Small intestine (tissue), 7 donors: ENCODE measurements at regions not wholly inside any gene's neighbourhood (a gene's known extent, or its start where the extent isn't known, plus 50 kb on each side); places are given as distances from the start of the nearest gene placed in this dataset.

ENCODE experiments used
- DNase-seq, 2 donors: peaks; one replicate each; pipeline versions ENCODE4 v3.0.0 to v3.0.0-alpha.2; 2013
- FAIRE-seq: peaks from 2 replicates; lab custom pipeline; 2012; peaks lifted over from hg19 to GRCh38; lab: Jason Lieb, UNC
- H3K27ac ChIP-seq, 3 donors: one replicate each; pipeline ENCODE4 v1.5.1; 2013; ENCODE audit warnings: low read length in 2 of 3, mild to moderate bottlenecking in 2 of 3, control low read depth in 1 of 3, inconsistent platforms in 1 of 3, low read depth in 1 of 3, moderate library complexity in 1 of 3
- H3K27me3 ChIP-seq, 3 donors: one replicate each; pipeline ENCODE4 v1.6.1; 2013; ENCODE audit warnings: low read length in 3 of 3, inconsistent platforms in 1 of 3; ENCODE audit not compliant: control insufficient read depth in 3 of 3, insufficient read depth in 3 of 3
- H3K36me3 ChIP-seq, 3 donors: one replicate each; pipeline ENCODE4 v1.6.1; 2013; ENCODE audit warnings: low read length in 3 of 3, inconsistent platforms in 1 of 3, low read depth in 1 of 3, mild to moderate bottlenecking in 1 of 3, moderate library complexity in 1 of 3; ENCODE audit not compliant: control insufficient read depth in 3 of 3, insufficient read depth in 2 of 3
- H3K4me1 ChIP-seq, 3 donors: one replicate each; pipeline ENCODE4 v1.6.1; 2013; ENCODE audit warnings: low read length in 2 of 3, inconsistent platforms in 1 of 3, low read depth in 1 of 3, mild to moderate bottlenecking in 1 of 3, moderate library complexity in 1 of 3; ENCODE audit not compliant: control insufficient read depth in 3 of 3, insufficient read depth in 2 of 3
- H3K4me3 ChIP-seq, 3 donors: one replicate each; pipeline ENCODE4 v1.5.1; 2013; ENCODE audit warnings: low read length in 3 of 3, control low read depth in 1 of 3, inconsistent platforms in 1 of 3, low read depth in 1 of 3, mild to moderate bottlenecking in 1 of 3, moderate library complexity in 1 of 3
- H3K9me3 ChIP-seq, 2 donors: one replicate each; pipeline ENCODE4 v1.6.1; 2013; ENCODE audit warnings: low read depth in 1 of 2, low read length in 1 of 2; ENCODE audit not compliant: control insufficient read depth in 2 of 2, insufficient read depth in 1 of 2
- WGBS, 3 donors: extraction: QIAGEN DNeasy Blood & Tissue Kit; methylation state at CpG; one replicate each; pipeline ENCODE4 v1.1.7; 2013; 5-methylcytosine and 5-hydroxymethylcytosine counted together
- donor health status: healthy with polysubstance abuse.
- donor health status: control.
- donor health status: control.
- donor health status: Bipolar disorder and iron deficiency.
- donor health status: healthy.

- peaks cover 0 to 15% of the 10 kb centered on the region in 2 donors for H3K9me3 ChIP-seq
- DNase-seq, result no peak
- WGBS, 3 donors, result 80 to 92% (median 89%) methylated on average over 3 of the region's 3 CpGs
- FAIRE-seq, result no peak
- H3K4me1 ChIP-seq, result peaks cover 0 to 3% (median 0%) of the 10 kb centered on the region in 3 donors
- no peaks in the 10 kb centered on the region for H3K36me3 ChIP-seq
- no peak overlapping the region for H3K4me3 ChIP-seq
- H3K27me3 ChIP-seq, result no peaks in the 10 kb centered on the region
- no peak overlapping the region for H3K27ac ChIP-seq
These were observed 172.6 kb downstream of the VEGFA start for GRCh38 chr6:43942616-43943015.

DNA sequence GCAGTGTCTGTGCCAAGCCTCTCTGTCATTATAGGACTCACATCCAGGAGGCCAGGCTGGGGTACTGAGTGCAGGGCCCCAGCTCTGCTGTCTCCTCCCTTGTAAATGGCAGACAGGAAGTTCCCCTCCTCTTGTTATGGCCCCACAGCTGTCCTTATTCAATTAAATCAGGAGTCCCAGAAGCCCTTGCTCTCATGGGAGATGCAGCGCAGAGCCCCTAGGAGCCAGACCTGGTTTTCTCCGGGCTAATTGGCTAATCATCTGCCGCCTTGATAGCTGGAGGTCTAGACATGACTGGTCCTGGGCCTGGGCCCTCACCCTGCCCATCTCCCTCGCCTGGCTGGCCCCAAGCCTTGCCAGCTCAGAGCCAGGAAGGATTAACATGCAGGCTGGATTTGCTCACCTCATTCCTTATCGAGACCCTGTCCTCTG lies 172.0 kb downstream of the VEGFA start:
- H3K4me3 ChIP-seq, result no peak overlapping the region
- peaks cover 0 to 15% of the 10 kb centered on the region in 2 donors for H3K9me3 ChIP-seq
- no peaks in the 10 kb centered on the region for H3K36me3 ChIP-seq
- H3K27me3 ChIP-seq, result no peaks in the 10 kb centered on the region
- FAIRE-seq, result no peak
- no peak for DNase-seq
- 83 to 87% (median 87%) methylated on average over 5 of the region's 5 CpGs for WGBS, 3 donors
- H3K27ac ChIP-seq, result no peak overlapping the region
- H3K4me1 ChIP-seq, result peaks cover 0 to 5% (median 0%) of the 10 kb centered on the region in 3 donors

DNA sequence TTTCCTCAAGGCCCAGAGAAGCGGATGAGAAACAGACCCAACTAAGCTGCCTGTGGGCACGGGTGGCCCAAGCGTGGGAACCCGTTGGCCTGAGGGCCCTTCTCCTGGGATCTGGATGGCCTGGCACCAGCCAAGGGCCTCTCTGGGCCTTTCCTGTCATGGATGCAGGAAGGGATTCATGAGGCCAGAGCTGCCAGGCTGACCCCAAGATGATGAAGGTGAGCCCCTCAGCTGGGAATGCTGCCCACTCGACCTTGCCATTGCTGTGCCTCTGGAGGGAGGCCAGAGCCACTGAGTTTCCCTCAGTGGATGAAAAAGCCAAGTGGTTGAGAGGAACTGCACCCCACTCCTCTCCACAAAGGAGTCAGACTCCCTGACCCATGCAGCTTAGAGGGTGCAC lies 171.2 kb downstream of the VEGFA start:
- H3K9me3 ChIP-seq, result peaks cover 0 to 11% of the 10 kb centered on the region in 2 donors
- no peak for DNase-seq
- 90 to 97% (median 91%) methylated on average over 5 of the region's 5 CpGs for WGBS, 3 donors
- peaks cover 0 to 5% (median 0%) of the 10 kb centered on the region in 3 donors for H3K4me1 ChIP-seq
- H3K4me3 ChIP-seq, result no peak overlapping the region
- no peak for FAIRE-seq
- H3K27ac ChIP-seq, result no peak overlapping the region
- no peaks in the 10 kb centered on the region for H3K27me3 ChIP-seq
- no peaks in the 10 kb centered on the region for H3K36me3 ChIP-seq

DNA sequence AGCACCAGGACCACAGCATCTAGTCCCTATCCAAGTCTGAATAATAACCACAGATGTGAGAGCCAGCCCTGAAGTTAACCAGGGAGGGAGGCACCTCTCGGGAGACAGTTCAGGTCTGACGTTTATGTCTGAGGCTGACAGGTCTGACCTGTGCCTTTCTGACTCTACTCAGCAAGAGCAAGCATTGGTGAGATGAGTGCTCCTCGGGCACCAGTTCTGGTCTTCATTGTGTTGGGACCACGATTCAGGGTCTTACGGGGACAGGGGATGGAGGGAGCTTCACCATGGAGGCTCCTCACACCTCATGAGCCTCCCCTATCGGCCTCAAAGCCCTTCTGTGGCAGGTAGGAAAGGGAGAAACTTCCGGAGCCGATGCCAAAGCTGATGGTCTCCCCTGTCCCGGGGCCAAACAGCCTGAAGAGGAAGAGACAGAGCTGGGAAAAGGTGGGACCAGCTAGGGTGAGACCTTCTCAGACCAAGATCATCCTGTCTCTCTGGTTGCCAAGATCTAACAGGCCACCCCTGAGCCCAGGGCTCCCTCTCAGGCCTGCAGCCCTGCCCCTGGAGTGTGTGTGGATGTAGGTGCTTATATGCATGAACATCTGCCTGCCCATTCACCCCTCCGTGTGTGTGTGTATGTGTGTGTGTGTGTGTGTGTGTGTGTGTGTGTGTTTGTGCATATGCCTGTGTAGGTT lies 170.5 kb downstream of the VEGFA start:
- Histone ChIP-seq H3K27ac (no peak overlapping the region), H3K9me3 (peaks cover 0 to 4% of the 10 kb centered on the region in 2 donors), H3K36me3 (no peaks in the 10 kb centered on the region), H3K27me3 (no peaks in the 10 kb centered on the region), H3K4me1 (peaks cover 0 to 5% (median 0%) of the 10 kb centered on the region in 3 donors), H3K4me3 (no peak overlapping the region)
- FAIRE-seq (no peak), DNase-seq (no peak)
- WGBS, 3 donors, result 86 to 93% (median 91%) methylated on average over 10 of the region's 10 CpGs

- peaks cover 0 to 5% (median 0%) of the 10 kb centered on the region in 3 donors for H3K4me1 ChIP-seq
- no peak for FAIRE-seq
- WGBS, 3 donors, result 81 to 90% (median 81%) methylated on average over 2 of the region's 2 CpGs
These were observed 170.0 kb downstream of the VEGFA start for GRCh38 chr6:43940071-43940392.

GRCh38 chr6:43939281-43940070 lies 169.5 kb downstream of the VEGFA start:
- H3K36me3 ChIP-seq, result no peaks in the 10 kb centered on the region
- 80 to 84% (median 82%) methylated on average over 15 of the region's 15 CpGs for WGBS, 3 donors
- H3K4me1 ChIP-seq, result peaks cover 0 to 6% (median 0%) of the 10 kb centered on the region in 3 donors
- FAIRE-seq (no peak), DNase-seq (no peak)
- H3K4me3 ChIP-seq, result no peak overlapping the region
- no peaks in the 10 kb centered on the region for H3K9me3 ChIP-seq
- H3K27me3 ChIP-seq, result no peaks in the 10 kb centered on the region
- H3K27ac ChIP-seq, result no peak overlapping the region

More at GRCh38 chr6:43940071-43940392, 170.0 kb downstream of the VEGFA start:
- Histone ChIP-seq H3K9me3 (peaks cover 0 to 2% of the 10 kb centered on the region in 2 donors), H3K27ac (no peak overlapping the region), H3K27me3 (no peaks in the 10 kb centered on the region), H3K36me3 (no peaks in the 10 kb centered on the region), H3K4me3 (no peak overlapping the region)
- no peak for DNase-seq

DNA sequence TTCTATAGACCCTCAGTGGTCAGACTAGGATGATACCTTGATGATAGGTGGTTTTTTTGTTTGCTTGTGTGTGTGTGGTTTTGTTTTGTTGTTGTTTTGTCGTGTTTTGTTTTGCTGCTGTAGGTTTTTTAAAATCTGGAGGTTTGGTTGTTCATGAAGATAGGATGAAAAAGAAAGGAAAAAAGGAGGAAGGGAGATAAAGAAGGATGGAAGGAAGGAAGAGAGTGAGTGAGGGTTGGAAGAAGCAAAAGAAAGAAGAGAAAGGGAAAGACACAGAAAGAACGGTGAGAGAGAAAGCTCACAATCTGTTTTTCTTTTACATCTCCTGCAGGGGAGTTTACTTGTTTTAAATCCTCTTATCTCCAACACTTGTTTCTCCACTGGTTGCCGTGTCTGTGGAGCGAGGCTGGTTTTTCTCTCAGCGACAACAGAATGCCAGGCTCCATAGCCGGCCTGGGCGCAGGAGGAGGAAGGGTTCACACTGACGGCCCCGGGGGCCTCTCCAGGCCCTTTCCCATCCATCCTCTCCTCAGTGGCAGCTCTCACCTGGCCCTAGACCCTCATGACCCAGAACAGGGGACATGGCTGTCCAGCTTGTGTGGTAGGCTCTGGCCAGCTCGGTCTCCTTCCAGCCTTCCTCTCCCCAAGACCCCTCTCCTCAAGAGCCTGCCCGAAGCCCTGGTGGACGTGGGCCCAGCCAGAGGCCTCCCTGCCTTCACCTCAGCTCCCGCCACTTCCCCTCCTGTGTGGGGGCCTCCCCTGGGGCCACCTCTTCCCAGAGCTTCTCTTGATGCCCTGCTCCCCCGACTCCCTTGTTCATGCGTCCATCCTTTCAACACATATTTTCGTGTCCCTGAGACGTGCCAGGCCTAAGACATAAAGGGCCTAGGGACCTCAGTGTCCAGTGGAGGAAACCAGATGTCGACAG lies 168.4 kb downstream of the VEGFA start:
- H3K27me3 ChIP-seq, result no peaks in the 10 kb centered on the region
- H3K36me3 ChIP-seq, result no peaks in the 10 kb centered on the region
- no peak for DNase-seq
- H3K9me3 ChIP-seq, result no peaks in the 10 kb centered on the region
- no peak for FAIRE-seq
- H3K4me1 ChIP-seq, result peaks cover 0 to 16% (median 0%) of the 10 kb centered on the region in 3 donors
- no peak overlapping the region for H3K4me3 ChIP-seq
- H3K27ac ChIP-seq, result no peak overlapping the region
- WGBS, 3 donors, result 89 to 92% (median 91%) methylated on average over 18 of the region's 18 CpGs
